ES-I3 (cell line): ENCODE measurements at regions not wholly inside any gene's neighbourhood (a gene's known extent, or its start where the extent isn't known, plus 50 kb on each side); places are given as distances from the start of the nearest gene placed in this dataset.
"Not testable (repeated sequence)": the region's sequence is repeated elsewhere in the genome, so short reads cannot be mapped to it uniquely, and the experiment has no call there.

ENCODE experiments used
- H3K36me3 ChIP-seq: 2 replicates; pipeline ENCODE4 v1.6.1; 2013; ENCODE audit warnings: mild to moderate bottlenecking, low read length, control low read depth, moderate library complexity; ENCODE audit not compliant: insufficient read depth
- H3K4me1 ChIP-seq: 2 replicates; pipeline ENCODE4 v1.6.1; 2013; ENCODE audit warnings: mild to moderate bottlenecking, control low read depth, low read length; ENCODE audit not compliant: insufficient read depth
- H3K9ac ChIP-seq: 2 replicates; pipeline ENCODE4 v1.6.1; 2013; ENCODE audit warnings: low read depth, mild to moderate bottlenecking, low read length, moderate library complexity
- H3K9me3 ChIP-seq: 2 replicates; pipeline ENCODE4 v1.6.1; 2013; ENCODE audit warnings: mild to moderate bottlenecking, low read length, moderate library complexity; ENCODE audit not compliant: control insufficient read depth, insufficient read depth

DNA sequence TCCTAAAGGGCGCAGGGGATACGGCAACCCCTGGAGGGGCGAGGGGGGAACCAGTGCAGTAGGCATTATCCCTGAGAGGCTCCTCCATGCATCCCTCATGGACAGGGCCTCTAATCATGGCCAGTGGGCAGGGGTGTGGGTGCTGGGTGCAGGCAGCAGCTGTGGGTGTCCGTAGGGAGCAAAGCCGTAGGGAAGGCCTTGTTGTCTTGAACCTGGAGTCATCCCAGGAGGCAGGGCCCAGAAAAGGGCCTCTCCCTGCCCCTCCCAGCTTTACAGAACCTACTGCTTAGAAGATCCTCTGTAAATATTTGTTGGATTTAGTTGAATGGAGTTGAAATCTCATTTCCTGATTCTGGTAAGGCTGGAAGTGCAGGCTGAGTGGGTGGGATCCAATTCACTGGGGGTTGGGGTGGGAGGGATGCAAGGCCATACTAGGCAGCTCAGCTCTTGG lies 207.0 kb upstream of the HAAO start:
- Histone ChIP-seq H3K9me3 (peaks cover 5% of the 10 kb centered on the region), H3K4me1 (no peaks in the 10 kb centered on the region), H3K9ac (no peak overlapping the region), H3K36me3 (no peaks in the 10 kb centered on the region)

DNA sequence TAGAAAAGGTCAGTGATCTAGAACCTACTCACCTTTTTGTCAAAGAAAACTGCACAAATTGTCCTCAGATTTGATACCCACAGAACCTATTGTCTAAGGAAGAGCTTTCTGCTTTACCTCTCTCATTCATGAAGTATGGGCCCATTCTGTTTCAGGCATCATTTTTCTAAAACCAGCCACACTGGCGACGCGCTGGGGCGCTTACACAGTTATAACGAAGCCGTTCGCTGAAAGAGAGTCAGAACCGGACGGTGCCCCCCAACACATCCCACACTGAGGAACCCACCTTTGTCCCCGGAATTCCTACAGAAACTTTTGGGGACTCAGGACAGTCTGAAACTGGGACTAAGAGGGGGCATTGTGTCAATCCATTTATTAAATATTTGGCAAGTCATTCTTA lies 206.3 kb upstream of the HAAO start:
- Histone ChIP-seq H3K4me1 (no peaks in the 10 kb centered on the region), H3K36me3 (no peaks in the 10 kb centered on the region), H3K9ac (no peak overlapping the region), H3K9me3 (peaks cover 5% of the 10 kb centered on the region)

DNA sequence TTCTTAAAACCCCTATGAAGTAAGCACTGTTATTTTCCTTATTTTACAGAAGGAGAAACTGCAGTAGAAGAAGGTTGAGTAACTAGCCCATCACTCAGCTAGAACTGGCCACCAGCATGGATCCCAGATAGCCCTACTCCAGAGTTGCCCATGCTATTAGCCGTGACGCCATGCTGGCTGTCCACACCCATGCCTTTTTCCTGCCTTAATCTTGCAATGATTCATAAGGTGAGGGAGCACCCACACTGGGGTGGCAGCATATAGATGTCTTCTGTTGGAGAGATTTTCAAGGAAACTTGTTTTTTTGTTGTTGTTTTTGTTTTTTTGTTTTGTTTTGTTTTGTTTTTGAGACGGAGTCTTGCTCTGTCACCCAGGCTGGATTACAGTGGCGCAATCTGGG lies 204.1 kb upstream of the HAAO start:
- H3K9ac ChIP-seq, result no peak overlapping the region
- no peaks in the 10 kb centered on the region for H3K4me1 ChIP-seq
- H3K9me3 ChIP-seq, result peaks cover 5% of the 10 kb centered on the region
- no peaks in the 10 kb centered on the region for H3K36me3 ChIP-seq

DNA sequence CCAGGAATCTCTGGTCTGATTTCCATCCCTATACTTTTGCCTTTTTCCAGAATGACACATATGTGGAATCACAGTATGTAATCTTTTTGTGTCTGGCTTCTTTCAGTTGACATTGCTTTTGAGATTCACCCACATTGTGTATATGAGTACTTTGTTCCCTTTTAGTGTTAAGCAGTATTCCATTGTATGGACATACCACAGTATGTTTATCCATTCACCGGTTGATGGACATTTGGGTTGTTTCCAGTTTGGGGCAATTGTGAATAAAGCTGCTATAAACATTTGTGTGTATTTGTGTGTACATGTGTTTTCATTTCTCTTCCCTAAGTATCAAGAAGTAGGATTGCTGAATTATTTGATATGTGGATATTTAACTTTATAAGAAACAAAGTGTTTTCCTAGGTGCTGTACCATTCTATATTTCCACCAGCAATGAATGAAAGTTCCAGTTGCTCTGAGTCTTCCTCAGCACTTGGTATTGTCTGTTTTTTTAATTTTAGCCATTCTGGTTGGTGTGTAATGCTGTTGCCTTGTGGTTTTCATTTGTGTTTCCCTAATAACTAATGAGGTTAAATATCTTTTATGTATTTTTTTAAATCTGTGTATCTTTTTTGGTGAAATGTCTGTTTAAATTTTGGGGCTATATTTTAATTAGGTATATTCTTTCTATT lies 203.5 kb upstream of the HAAO start:
- Histone ChIP-seq H3K9me3 (peaks cover 5% of the 10 kb centered on the region), H3K9ac (no peak overlapping the region), H3K4me1 (no peaks in the 10 kb centered on the region), H3K36me3 (no peaks in the 10 kb centered on the region)

DNA sequence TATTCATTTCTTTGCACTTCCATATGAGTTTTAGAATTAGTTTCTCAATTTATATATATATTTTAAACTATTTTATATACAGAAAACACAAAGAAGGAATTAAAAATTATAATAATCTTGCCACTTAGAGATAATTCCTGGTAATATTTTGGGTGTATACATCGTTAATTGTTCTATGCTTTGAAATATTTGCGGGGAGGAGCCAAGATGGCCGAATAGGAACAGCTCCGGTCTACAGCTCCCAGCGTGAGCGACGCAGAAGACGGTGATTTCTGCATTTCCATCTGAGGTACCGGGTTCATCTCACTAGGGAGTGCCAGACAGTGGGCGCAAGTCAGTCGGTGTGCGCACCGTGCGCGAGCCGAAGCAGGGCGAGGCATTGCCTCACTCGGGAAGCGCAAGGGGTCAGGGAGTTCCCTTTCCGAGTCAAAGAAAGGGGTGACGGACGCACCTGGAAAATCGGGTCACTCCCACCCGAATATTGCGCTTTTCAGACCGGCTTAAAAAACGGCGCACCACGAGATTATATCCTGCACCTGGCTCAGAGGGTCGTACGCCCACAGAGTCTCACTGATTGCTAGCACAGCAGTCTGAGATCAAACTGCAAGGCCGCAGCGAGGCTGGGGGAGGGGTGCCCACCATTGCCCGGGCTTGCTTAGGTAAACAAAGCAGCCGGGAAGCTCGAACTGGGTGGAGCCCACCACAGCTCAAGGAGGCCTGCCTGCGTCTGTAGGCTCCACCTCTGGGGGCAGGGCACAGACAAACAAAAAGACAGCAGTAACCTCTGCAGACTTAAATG lies 197.1 kb upstream of the HAAO start:
- not testable (repeated sequence) for H3K9me3 ChIP-seq, H3K36me3 ChIP-seq, H3K4me1 ChIP-seq
- H3K9ac ChIP-seq, result peak overlapping the region; percentile 36; the same call in 1 of the 2 replicates

DNA sequence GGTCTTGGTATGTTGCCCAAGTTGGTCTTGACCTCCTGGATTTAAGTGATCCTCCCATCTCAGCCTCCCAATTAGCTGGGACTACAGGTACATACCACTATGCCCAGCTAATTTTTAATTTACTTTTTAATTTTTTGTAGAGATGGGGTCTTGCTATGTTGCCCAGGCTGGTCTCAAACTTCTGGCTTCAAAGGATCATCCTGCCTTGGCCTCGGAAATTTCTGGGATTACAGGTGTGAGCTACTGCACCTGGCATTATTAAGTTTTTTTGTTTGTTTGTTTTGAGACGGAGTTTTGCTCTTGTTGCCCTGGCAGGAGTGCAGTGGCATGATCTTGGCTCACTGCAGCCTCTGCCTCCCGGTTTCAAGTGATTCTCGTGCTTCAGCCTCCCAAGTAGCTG lies 195.7 kb upstream of the HAAO start:
- H3K9ac ChIP-seq, H3K9me3 ChIP-seq, H3K36me3 ChIP-seq, H3K4me1 ChIP-seq: not testable (repeated sequence)

DNA sequence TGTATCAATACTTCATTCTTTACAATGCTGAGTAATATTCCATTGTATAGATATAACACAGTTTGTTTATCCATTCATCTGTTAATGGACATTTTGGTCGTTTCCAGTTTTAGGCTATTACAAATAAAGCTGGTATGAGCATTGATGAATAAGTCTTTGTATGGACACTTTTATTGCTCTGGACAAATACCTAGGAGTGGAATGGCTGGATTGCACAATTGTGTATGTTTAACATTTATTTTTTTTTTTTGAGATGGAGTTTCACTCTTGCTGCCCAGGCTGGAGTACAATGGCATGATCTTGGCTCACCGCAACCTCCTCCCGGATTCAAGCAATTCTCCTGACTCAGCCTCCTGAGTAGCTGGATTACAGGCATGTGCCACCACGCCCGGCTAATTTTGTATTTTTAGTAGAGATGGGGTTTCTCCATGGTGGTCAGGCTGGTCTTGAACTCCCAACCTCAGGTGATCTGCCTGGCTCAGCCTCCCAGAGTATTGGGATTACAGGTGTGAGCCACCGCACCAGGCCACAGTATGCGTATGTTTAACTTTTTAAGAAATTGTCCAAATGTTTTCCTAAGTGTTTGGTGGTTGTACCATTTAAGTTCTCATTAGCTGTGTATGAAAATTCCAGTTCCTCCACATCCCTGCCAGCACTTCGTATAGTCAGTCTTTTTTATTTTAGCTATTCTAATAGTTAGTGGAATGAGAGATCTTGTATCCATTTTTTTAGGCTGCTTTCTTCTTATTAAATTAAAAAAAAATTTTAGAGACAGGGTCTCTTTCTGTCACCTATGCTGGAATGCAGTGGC lies 194.9 kb upstream of the HAAO start:
- Histone ChIP-seq H3K9ac (no peak overlapping the region), H3K4me1 (no peaks in the 10 kb centered on the region), H3K36me3 (no peaks in the 10 kb centered on the region)

DNA sequence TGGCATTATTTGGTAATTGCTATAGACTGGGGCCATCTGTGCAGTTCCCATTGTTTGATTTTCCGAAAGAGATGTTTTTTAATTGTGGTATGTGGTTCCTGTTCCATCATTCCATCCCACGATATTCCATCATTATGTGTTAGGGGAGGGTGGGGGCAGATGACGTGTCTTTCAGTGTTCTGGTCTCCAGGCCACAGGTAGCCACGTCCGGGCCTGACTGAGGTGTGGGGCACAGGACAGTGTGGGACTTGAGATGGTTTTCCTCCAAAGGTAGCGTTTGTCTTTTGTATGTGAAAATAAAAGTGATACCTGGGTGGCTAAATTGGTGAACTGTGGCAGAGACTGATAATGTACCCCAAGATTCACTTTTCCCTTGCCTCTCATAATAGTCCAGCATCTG lies 192.2 kb upstream of the HAAO start:
- H3K9me3 ChIP-seq, result no peaks in the 10 kb centered on the region
- H3K9ac ChIP-seq, result no peak overlapping the region
- no peaks in the 10 kb centered on the region for H3K36me3 ChIP-seq
- H3K4me1 ChIP-seq, result no peaks in the 10 kb centered on the region

More for the DNA sequence above, 194.9 kb upstream of the HAAO start:
- no peaks in the 10 kb centered on the region for H3K9me3 ChIP-seq

DNA sequence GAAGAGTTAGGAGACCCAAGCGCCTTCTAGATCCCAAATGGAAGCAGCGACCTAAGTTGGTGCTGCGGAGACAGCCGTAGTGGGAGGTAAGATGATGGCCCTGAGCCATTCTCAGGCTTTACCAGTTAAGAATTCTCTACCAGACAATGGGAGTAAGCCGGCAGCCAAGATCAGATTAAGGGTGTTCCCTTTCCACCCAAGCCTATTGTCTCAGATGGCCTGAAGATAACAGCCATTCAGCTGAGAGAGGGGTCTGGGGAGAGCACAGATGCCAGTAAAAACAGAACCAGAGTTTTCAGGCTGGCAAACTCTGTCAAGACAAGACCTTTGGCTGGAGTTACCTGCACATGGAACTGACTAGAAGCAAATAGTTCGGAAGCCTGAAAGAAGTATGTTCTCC lies 191.7 kb upstream of the HAAO start:
- H3K9ac ChIP-seq, result no peak overlapping the region
- H3K9me3 ChIP-seq, result no peaks in the 10 kb centered on the region
- H3K4me1 ChIP-seq, result no peaks in the 10 kb centered on the region
- no peaks in the 10 kb centered on the region for H3K36me3 ChIP-seq

DNA sequence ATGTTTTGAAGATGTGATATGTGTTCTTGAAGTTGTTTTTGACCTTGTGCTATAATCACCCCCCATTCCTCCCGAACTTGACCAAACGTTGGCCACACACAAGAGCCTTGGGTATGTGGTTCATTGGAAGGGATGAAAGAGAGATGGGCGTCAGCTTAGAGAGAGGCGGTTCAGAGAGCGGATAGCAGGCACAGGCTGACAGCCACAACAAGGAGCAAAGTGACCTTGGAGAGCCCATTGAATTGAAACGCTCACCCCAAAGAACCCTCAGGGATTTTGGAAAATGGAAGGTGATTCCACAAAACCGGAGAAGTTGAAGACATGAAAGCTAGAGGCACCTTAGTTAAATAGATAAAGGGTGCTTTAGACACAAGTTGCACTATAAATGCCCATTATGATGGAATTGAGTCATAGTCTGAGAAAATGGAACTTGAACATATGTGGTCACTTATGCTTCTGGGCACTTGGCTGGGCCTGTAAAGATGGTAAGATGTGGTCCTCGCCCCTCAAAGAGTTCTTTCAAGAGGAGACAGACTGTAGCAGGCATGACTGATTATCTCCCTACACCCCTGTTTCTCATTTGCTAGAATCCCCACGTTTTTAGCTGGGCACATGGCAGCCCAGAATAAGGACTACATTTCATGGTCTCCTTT lies 188.5 kb upstream of the HAAO start:
- no peak overlapping the region for H3K9ac ChIP-seq
- H3K4me1 ChIP-seq, result no peaks in the 10 kb centered on the region
- H3K9me3 ChIP-seq, result no peaks in the 10 kb centered on the region
- H3K36me3 ChIP-seq, result no peaks in the 10 kb centered on the region

DNA sequence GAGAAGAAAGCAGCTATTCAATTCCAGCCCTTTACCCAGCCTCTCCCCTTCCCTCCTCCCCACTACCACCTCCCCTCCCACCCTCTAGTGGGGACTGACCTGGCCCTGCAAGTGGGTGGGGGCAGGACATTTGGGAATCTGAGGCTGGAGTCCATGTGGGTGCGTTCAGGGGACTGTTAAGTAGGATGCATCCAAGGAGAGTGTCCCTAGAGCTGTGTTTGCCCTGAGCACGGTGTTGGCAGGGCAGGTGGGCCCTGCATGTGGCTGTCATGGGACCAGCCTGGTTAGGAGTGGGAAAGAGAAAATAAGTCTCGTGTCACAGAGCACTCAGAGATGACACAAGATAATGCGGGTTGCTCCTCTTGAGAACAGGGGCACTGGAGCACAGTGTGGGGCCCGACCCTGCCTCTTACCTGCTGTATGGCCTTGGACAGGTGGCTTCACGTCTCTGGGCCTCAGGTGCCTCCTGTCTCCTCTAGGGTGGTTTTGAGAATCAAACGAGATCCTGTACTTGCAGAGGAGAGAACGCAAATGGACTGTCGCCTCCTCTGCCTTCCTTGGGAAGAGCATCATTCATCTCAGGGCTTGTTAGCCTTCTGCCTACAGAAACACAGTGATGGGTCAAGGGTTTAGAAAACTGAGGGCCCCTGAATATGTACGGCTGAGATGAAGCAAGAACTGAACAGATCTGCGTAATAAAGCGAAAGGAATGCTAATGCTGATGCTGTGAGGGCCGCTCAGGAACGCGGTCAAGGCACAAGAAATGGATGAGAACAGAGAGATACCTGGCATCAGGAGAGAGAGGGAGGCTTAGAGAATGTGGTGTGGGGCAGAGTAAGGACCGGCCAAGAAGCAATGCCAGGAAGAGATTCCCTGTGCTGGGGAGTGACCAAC lies 187.7 kb upstream of the HAAO start:
- Histone ChIP-seq H3K4me1 (no peaks in the 10 kb centered on the region), H3K9ac (no peak overlapping the region), H3K9me3 (no peaks in the 10 kb centered on the region), H3K36me3 (no peaks in the 10 kb centered on the region)

DNA sequence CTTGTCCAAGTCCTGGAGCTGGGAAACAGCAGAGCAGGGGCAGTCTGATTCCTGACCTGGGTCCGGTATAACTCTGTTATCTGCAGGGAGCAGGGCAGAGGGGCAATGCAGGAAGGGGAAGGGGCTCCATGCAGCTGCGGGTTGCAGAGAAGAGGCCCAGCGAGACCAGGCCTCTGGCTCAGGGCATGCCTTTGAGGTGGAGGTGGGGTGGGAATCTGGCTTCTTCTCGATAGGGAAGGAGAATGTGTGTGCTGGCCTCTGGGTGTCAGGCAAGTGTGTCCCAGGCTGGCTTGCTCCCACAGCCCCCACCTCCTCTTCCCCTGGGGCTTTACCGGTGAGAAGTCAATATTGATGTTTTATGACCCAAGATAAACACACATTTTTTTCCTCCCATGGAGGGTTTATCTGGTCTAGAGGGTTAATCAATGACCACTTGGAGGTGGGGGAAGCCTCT lies 187.1 kb upstream of the HAAO start:
- H3K36me3 ChIP-seq, result no peaks in the 10 kb centered on the region
- no peaks in the 10 kb centered on the region for H3K4me1 ChIP-seq
- H3K9ac ChIP-seq, result no peak overlapping the region
- no peaks in the 10 kb centered on the region for H3K9me3 ChIP-seq

DNA sequence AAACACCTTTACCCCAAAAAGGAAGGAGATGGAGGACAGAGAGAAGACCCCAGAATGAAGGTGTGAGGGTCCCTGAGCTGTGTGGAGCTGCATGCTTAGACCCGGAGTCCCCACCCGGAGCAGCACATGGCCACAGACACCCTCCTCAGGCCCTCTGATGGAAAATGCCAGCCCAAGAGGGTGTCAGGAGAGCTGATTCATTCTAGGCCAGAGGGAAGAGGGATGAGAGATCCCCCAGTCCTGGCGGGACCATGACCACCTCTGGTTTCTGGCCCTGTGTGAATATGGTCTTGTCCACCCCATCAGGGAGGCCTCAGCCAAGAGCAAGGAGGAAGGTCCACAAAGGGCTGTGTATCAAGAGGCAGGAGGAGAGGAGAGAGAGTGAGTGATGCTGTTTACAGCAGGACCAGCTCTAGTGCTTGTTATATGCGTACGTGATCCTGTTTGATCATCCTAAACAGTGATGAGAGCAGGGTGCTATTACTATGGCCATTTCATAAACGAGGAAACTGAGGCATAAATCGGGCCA lies 186.6 kb upstream of the HAAO start:
- Histone ChIP-seq H3K9me3 (no peaks in the 10 kb centered on the region), H3K9ac (no peak overlapping the region), H3K36me3 (no peaks in the 10 kb centered on the region), H3K4me1 (no peaks in the 10 kb centered on the region)
